Fibroblast of lung (primary cell): ENCODE measurements at regions not wholly inside any gene's neighbourhood (a gene's known extent, or its start where the extent isn't known, plus 50 kb on each side); places are given as distances from the start of the nearest gene placed in this dataset.

Experiments
- DNase-seq, 2 donors: peaks; one replicate each; pipeline versions ENCODE4 v3.0.0 to v3.0.0-alpha.2; 2010; ENCODE audit warnings: low read depth in 2 of 2
- H2AFZ ChIP-seq: 2 replicates; pipeline ENCODE4 v1.5.1; 2012; ENCODE audit warnings: low read length, control low read depth, inconsistent platforms
- H3K27ac ChIP-seq: 2 replicates; pipeline ENCODE4 v1.5.1; 2011; ENCODE audit warnings: low read length, control low read depth; ENCODE audit not compliant: insufficient read depth
- H3K27me3 ChIP-seq: 2 replicates; pipeline ENCODE4 v1.5.1; 2011; ENCODE audit warnings: mild to moderate bottlenecking, low read length; ENCODE audit not compliant: control insufficient read depth, insufficient read depth
- H3K36me3 ChIP-seq: 2 replicates; pipeline ENCODE4 v1.5.1; 2011; ENCODE audit warnings: low read length; ENCODE audit not compliant: control insufficient read depth, insufficient read depth
- H3K4me1 ChIP-seq: 2 replicates; pipeline ENCODE4 v1.5.1; 2011; ENCODE audit warnings: low read length; ENCODE audit not compliant: control insufficient read depth, insufficient read depth; ENCODE audit errors: extremely low read depth
- H3K4me2 ChIP-seq: 2 replicates; pipeline ENCODE4 v1.5.1; 2011; ENCODE audit warnings: low read length, control low read depth; ENCODE audit not compliant: insufficient read depth; ENCODE audit errors: extremely low read depth
- H3K4me3 ChIP-seq, 4 experiments: fragments of 200-600 bp in 1 of 4; sonication (generic) in 1 of 4; replicated peaks in 1 of 4; 2 replicates each; pipeline ENCODE4 v1.5.1; 2011 to 2016; ENCODE audit warnings: low read length in 4 of 4, low read depth in 3 of 4, mild to moderate bottlenecking in 3 of 4, control low read depth in 2 of 4, inconsistent platforms in 1 of 4, mixed read lengths in 1 of 4; ENCODE audit not compliant: insufficient read depth in 1 of 4; ENCODE audit errors: control extremely low read depth in 1 of 4
- H3K79me2 ChIP-seq: 2 replicates; pipeline ENCODE4 v1.5.1; 2012; ENCODE audit warnings: mild to moderate bottlenecking, low read length, inconsistent platforms; ENCODE audit not compliant: control insufficient read depth, insufficient read depth
- H3K9ac ChIP-seq: 2 replicates; pipeline ENCODE4 v1.5.1; 2011; ENCODE audit warnings: mild to moderate bottlenecking, low read length, control low read depth; ENCODE audit not compliant: insufficient read depth
- H3K9me3 ChIP-seq: 2 replicates; pipeline ENCODE4 v1.5.1; 2012; ENCODE audit warnings: low read depth, low read length; ENCODE audit not compliant: control insufficient read depth, insufficient read depth
- H4K20me1 ChIP-seq: 2 replicates; pipeline ENCODE4 v1.5.1; 2011; ENCODE audit warnings: low read length; ENCODE audit not compliant: control insufficient read depth, insufficient read depth; ENCODE audit errors: extremely low read depth
- CTCF ChIP-seq, 2 donors: IDR thresholded peaks in 1 of 2; conservative IDR thresholded peaks in 1 of 2; 1 replicate in 1 of 2; 2 replicates in 1 of 2; pipeline ENCODE4 v1.5.1; 2011 to 2012; ENCODE audit warnings: low read length in 2 of 2, control low read depth in 1 of 2, inconsistent platforms in 1 of 2, low read depth in 1 of 2, mild to moderate bottlenecking in 1 of 2
- EZH2 ChIP-seq: IDR thresholded peaks from 2 replicates; pipeline ENCODE4 v1.5.1; 2012; ENCODE audit warnings: low read length, control low read depth, mild to moderate bottlenecking; ENCODE audit errors: missing control alignments

- Histone ChIP-seq H3K4me2 (no peak overlapping the region), H3K9me3 (no peaks in the 10 kb centered on the region), H3K79me2 (no peaks in the 10 kb centered on the region), H3K36me3 (no peaks in the 10 kb centered on the region), H3K27ac (no peak overlapping the region), H3K9ac (no peak overlapping the region), H3K27me3 (no peaks in the 10 kb centered on the region), H3K4me1 (no peaks in the 10 kb centered on the region), H3K4me3 (no peak overlapping the region), H4K20me1 (no peaks in the 10 kb centered on the region), H2AFZ (no peak overlapping the region)
- no peak for DNase-seq
- no peak for TF ChIP-seq CTCF (conservative IDR thresholded peaks at IDR 0.05 in 1 of 2, IDR thresholded peaks at IDR 0.05 in 1 of 2; ENCODE audit: low read depth in 1 of 2, low read length in 2 of 2)
These were observed 105.5 kb downstream of the TNFSF13B start for GRCh38 chr13:108375034-108375433.

GRCh38 chr13:108375772-108376171 lies 106.3 kb downstream of the TNFSF13B start:
- no peaks in the 10 kb centered on the region for H3K4me1 ChIP-seq
- no peak overlapping the region for H3K4me3 ChIP-seq
- no peak overlapping the region for H3K27ac ChIP-seq
- no peak for DNase-seq
- no peak overlapping the region for H3K4me2 ChIP-seq
- H3K27me3 ChIP-seq = no peaks in the 10 kb centered on the region
- no peaks in the 10 kb centered on the region for H3K9me3 ChIP-seq
- H3K9ac ChIP-seq = no peak overlapping the region
- no peaks in the 10 kb centered on the region for H4K20me1 ChIP-seq
- no peaks in the 10 kb centered on the region for H3K79me2 ChIP-seq
- H2AFZ ChIP-seq = no peak overlapping the region
- TF ChIP-seq CTCF (conservative IDR thresholded peaks at IDR 0.05 in 1 of 2, IDR thresholded peaks at IDR 0.05 in 1 of 2; ENCODE audit: low read depth in 1 of 2, low read length in 2 of 2) (no peak), EZH2 (no peak)
- H3K36me3 ChIP-seq = no peaks in the 10 kb centered on the region

- H2AFZ ChIP-seq = no peak overlapping the region
- H3K9me3 ChIP-seq = no peaks in the 10 kb centered on the region
- TF ChIP-seq EZH2 = no peak
- no peak for TF ChIP-seq CTCF (conservative IDR thresholded peaks at IDR 0.05 in 1 of 2, IDR thresholded peaks at IDR 0.05 in 1 of 2; ENCODE audit: low read depth in 1 of 2, low read length in 2 of 2)
- H3K79me2 ChIP-seq = no peaks in the 10 kb centered on the region
- H4K20me1 ChIP-seq = no peaks in the 10 kb centered on the region
- no peak overlapping the region for H3K27ac ChIP-seq
- H3K4me2 ChIP-seq = no peak overlapping the region
- no peak overlapping the region for H3K9ac ChIP-seq
- no peak overlapping the region for H3K4me3 ChIP-seq
- no peaks in the 10 kb centered on the region for H3K36me3 ChIP-seq
- no peak for DNase-seq
- H3K27me3 ChIP-seq = no peaks in the 10 kb centered on the region
- H3K4me1 ChIP-seq = no peaks in the 10 kb centered on the region
These were observed 106.8 kb downstream of the TNFSF13B start for GRCh38 chr13:108376308-108376707.
